ENCODE measurements at regions not wholly inside any gene's neighbourhood (a gene's known extent, or its start where the extent isn't known, plus 50 kb on each side); places are given as distances from the start of the nearest gene placed in this dataset.

DNA sequence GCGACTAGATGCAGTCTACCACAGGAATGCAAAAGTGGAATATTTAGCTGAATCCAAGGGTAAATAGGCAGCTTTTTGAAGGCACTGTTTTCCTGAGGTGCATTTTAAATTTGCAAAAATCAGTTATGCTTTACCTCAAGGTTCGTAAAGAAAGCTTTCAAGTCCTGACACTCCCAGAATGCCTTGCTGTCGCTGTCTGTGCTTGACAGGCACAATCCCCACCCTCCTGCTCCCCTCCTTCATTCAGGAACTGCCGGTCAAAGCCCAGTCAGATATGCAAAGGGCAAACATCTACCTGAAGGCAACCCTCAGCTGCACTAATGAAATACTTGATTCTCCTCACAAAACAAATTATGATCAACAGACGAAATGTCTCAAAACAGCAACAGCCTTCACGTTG lies 97.4 kb upstream of the DDX18 start:
- no peaks in the 10 kb centered on the region for H3K27me3 ChIP-seq (ENCODE audit: insufficient read depth, low read length)
- H3K9ac ChIP-seq (ENCODE audit: low read length): no peak overlapping the region
- H3K79me2 ChIP-seq (ENCODE audit: insufficient read depth, low read length): no peaks in the 10 kb centered on the region
- no peak for TF ChIP-seq EZH2 (IDR thresholded peaks at IDR 0.05; ENCODE audit: borderline replicate concordance, low read length)
- TF ChIP-seq, protein P1, sequence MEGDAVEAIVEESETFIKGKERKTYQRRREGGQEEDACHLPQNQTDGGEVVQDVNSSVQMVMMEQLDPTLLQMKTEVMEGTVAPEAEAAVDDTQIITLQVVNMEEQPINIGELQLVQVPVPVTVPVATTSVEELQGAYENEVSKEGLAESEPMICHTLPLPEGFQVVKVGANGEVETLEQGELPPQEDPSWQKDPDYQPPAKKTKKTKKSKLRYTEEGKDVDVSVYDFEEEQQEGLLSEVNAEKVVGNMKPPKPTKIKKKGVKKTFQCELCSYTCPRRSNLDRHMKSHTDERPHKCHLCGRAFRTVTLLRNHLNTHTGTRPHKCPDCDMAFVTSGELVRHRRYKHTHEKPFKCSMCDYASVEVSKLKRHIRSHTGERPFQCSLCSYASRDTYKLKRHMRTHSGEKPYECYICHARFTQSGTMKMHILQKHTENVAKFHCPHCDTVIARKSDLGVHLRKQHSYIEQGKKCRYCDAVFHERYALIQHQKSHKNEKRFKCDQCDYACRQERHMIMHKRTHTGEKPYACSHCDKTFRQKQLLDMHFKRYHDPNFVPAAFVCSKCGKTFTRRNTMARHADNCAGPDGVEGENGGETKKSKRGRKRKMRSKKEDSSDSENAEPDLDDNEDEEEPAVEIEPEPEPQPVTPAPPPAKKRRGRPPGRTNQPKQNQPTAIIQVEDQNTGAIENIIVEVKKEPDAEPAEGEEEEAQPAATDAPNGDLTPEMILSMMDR (IDR thresholded peaks at IDR 0.05; ENCODE audit: low read length): no peak
- no peaks in the 10 kb centered on the region for H4K20me1 ChIP-seq (ENCODE audit: insufficient read depth, low read length)
- H3K9me3 ChIP-seq (ENCODE audit: low read length): no peaks in the 10 kb centered on the region
- no peak overlapping the region for H3K4me3 ChIP-seq (ENCODE audit: low read depth, low read length, poor library complexity, severe bottlenecking)
- H3K4me2 ChIP-seq (ENCODE audit: low read length): no peak overlapping the region
- no peak overlapping the region for H2AFZ ChIP-seq (ENCODE audit: low read length)
- H3K27ac ChIP-seq (ENCODE audit: low read depth, low read length, poor library complexity, severe bottlenecking): no peak overlapping the region
- H3K4me1 ChIP-seq (ENCODE audit: insufficient read depth, low read length, severe bottlenecking): no peaks in the 10 kb centered on the region
- no peaks in the 10 kb centered on the region for H3F3A ChIP-seq (ENCODE audit: insufficient read depth, low read length)
- no peaks in the 10 kb centered on the region for H3K9me2 ChIP-seq (ENCODE audit: low read depth, low read length)
- H3K36me3 ChIP-seq (ENCODE audit: insufficient read depth, low read length): no peaks in the 10 kb centered on the region

DNA sequence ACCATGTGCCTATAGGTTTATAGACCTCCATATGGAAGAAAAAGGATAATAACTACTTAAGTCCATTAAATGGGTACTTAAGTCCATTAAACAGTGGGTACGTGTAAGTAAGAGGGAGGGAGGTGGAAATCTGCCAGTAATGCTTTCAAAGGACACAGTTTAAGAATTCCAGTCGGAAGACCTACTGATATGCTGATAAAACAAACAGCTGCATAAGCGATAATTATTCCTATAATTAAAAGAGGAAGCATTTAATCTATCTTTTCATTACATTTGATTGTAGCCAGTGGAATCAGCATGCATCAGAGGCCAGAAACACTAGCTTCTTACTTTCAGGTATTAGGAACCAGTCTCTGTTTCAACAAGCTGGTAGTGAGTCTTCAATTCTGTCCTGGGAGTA lies 96.4 kb upstream of the DDX18 start:
- no peaks in the 10 kb centered on the region for H3K9me3 ChIP-seq (ENCODE audit: low read length)
- no peaks in the 10 kb centered on the region for H3K79me2 ChIP-seq (ENCODE audit: insufficient read depth, low read length)
- H3K4me2 ChIP-seq (ENCODE audit: low read length): no peak overlapping the region
- H3K9me2 ChIP-seq (ENCODE audit: low read depth, low read length): no peaks in the 10 kb centered on the region
- no peak overlapping the region for H3K4me3 ChIP-seq (ENCODE audit: low read depth, low read length, poor library complexity, severe bottlenecking)
- no peak overlapping the region for H3K9ac ChIP-seq (ENCODE audit: low read length)
- TF ChIP-seq, protein P1 (IDR thresholded peaks at IDR 0.05; ENCODE audit: low read length): no peak
- H3F3A ChIP-seq (ENCODE audit: insufficient read depth, low read length): no peaks in the 10 kb centered on the region
- no peaks in the 10 kb centered on the region for H3K27me3 ChIP-seq (ENCODE audit: insufficient read depth, low read length)
- H2AFZ ChIP-seq (ENCODE audit: low read length): no peak overlapping the region
- H3K4me1 ChIP-seq (ENCODE audit: insufficient read depth, low read length, severe bottlenecking): no peaks in the 10 kb centered on the region
- H3K27ac ChIP-seq (ENCODE audit: low read depth, low read length, poor library complexity, severe bottlenecking): no peak overlapping the region
- H3K36me3 ChIP-seq (ENCODE audit: insufficient read depth, low read length): no peaks in the 10 kb centered on the region
- H4K20me1 ChIP-seq (ENCODE audit: insufficient read depth, low read length): no peaks in the 10 kb centered on the region

DNA sequence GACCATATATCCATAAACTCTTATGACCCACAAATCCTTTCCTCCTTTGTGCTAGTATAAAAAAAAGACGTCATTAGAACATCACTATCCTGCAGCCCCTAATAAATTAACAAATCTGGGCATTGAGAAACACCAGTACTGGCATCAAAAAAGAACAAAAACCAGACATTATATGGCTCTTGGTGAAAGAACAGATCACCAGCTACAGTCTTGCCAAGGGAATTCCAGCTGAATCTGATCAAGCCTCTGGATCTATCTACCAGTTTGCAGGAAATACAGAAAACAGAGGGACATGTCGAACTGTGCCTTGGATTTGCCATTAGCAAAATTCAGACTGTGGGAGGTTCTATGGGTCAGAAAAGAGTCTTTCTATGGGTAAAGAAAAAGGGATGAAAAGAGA lies 93.7 kb upstream of the DDX18 start:
- no peaks in the 10 kb centered on the region for H3K9me2 ChIP-seq (ENCODE audit: low read depth, low read length)
- H3K9ac ChIP-seq (ENCODE audit: low read length): no peak overlapping the region
- no peaks in the 10 kb centered on the region for H4K20me1 ChIP-seq (ENCODE audit: insufficient read depth, low read length)
- no peak overlapping the region for H3K4me2 ChIP-seq (ENCODE audit: low read length)
- no peaks in the 10 kb centered on the region for H3K79me2 ChIP-seq (ENCODE audit: insufficient read depth, low read length)
- no peaks in the 10 kb centered on the region for H3F3A ChIP-seq (ENCODE audit: insufficient read depth, low read length)
- no peak overlapping the region for H2AFZ ChIP-seq (ENCODE audit: low read length)
- H3K36me3 ChIP-seq (ENCODE audit: insufficient read depth, low read length): no peaks in the 10 kb centered on the region
- no peaks in the 10 kb centered on the region for H3K4me1 ChIP-seq (ENCODE audit: insufficient read depth, low read length, severe bottlenecking)
- H3K4me3 ChIP-seq (ENCODE audit: low read depth, low read length, poor library complexity, severe bottlenecking): no peak overlapping the region
- H3K9me3 ChIP-seq (ENCODE audit: low read length): no peaks in the 10 kb centered on the region
- no peaks in the 10 kb centered on the region for H3K27me3 ChIP-seq (ENCODE audit: insufficient read depth, low read length)
- TF ChIP-seq, protein P1 (IDR thresholded peaks at IDR 0.05; ENCODE audit: low read length): no peak
- no peak for TF ChIP-seq EZH2 (IDR thresholded peaks at IDR 0.05; ENCODE audit: borderline replicate concordance, low read length)
- no peak overlapping the region for H3K27ac ChIP-seq (ENCODE audit: low read depth, low read length, poor library complexity, severe bottlenecking)
